Progenitor cell of endocrine pancreas (in vitro differentiated cells): ENCODE measurements at regions not wholly inside any gene's neighbourhood (a gene's known extent, or its start where the extent isn't known, plus 50 kb on each side); places are given as distances from the start of the nearest gene placed in this dataset.

Source experiments
- DNase-seq: peaks from one replicate; pipeline ENCODE4 v3.0.0; 2021; ENCODE audit warnings: low spot score; ENCODE audit not compliant: unreplicated experiment
- H3K27ac Mint-ChIP-seq: 2 replicates; pipeline ENCODE4 v1.8.0; 2021; ENCODE audit warnings: mild to moderate bottlenecking, moderate library complexity, mixed read lengths
- H3K27me3 Mint-ChIP-seq: 2 replicates; pipeline ENCODE4 v1.8.0; 2021; ENCODE audit warnings: mixed read lengths
- H3K36me3 Mint-ChIP-seq: 2 replicates; pipeline ENCODE4 v1.8.0; 2022; ENCODE audit warnings: mixed read lengths; ENCODE audit not compliant: insufficient read depth
- H3K4me1 Mint-ChIP-seq: 2 replicates; pipeline ENCODE4 v1.8.0; 2021; ENCODE audit warnings: low read depth, mixed read lengths
- H3K4me3 Mint-ChIP-seq: 2 replicates; pipeline ENCODE4 v1.8.0; 2021; ENCODE audit warnings: low read depth, mild to moderate bottlenecking, moderate library complexity, mixed read lengths
- H3K9me3 Mint-ChIP-seq: 2 replicates; pipeline ENCODE4 v1.8.0; 2021; ENCODE audit warnings: low read depth, mixed read lengths
- CTCF ChIP-seq: fragments of 200-600 bp; sonication (generic); IDR thresholded peaks from one replicate; pipeline ENCODE4 v1.5.0; 2021; ENCODE audit warnings: antibody characterized with exemption, mild to moderate bottlenecking; ENCODE audit not compliant: unreplicated experiment

- no peak overlapping the region for H3K4me3 Mint-ChIP-seq
- DNase-seq: no peak
- no peak for TF ChIP-seq CTCF
- no peak overlapping the region for H3K27ac Mint-ChIP-seq
- H3K27me3 Mint-ChIP-seq: no peaks in the 10 kb centered on the region
- H3K36me3 Mint-ChIP-seq: no peaks in the 10 kb centered on the region
- peaks cover 2% of the 10 kb centered on the region for H3K4me1 Mint-ChIP-seq
- no peaks in the 10 kb centered on the region for H3K9me3 Mint-ChIP-seq
Measured at GRCh38 chr10:21308946-21309345, 216.5 kb downstream of the SKIDA1 start.

GRCh38 chr10:21308018-21308417 lies 217.5 kb downstream of the SKIDA1 start:
- Mint-ChIP-seq H3K36me3 (no peaks in the 10 kb centered on the region), H3K4me1 (no peaks in the 10 kb centered on the region), H3K4me3 (no peak overlapping the region), H3K27ac (no peak overlapping the region), H3K9me3 (no peaks in the 10 kb centered on the region), H3K27me3 (no peaks in the 10 kb centered on the region)
- DNase-seq: no peak
- no peak for TF ChIP-seq CTCF

GRCh38 chr10:21304608-21305007 lies 220.9 kb downstream of the SKIDA1 start:
- H3K9me3 Mint-ChIP-seq: no peaks in the 10 kb centered on the region
- DNase-seq: no peak
- no peaks in the 10 kb centered on the region for H3K36me3 Mint-ChIP-seq
- H3K4me3 Mint-ChIP-seq: no peak overlapping the region
- no peak for TF ChIP-seq CTCF
- no peaks in the 10 kb centered on the region for H3K27me3 Mint-ChIP-seq
- no peaks in the 10 kb centered on the region for H3K4me1 Mint-ChIP-seq
- no peak overlapping the region for H3K27ac Mint-ChIP-seq

- Mint-ChIP-seq H3K36me3 (no peaks in the 10 kb centered on the region), H3K27me3 (no peaks in the 10 kb centered on the region), H3K27ac (no peak overlapping the region), H3K4me1 (no peaks in the 10 kb centered on the region), H3K9me3 (no peaks in the 10 kb centered on the region), H3K4me3 (no peak overlapping the region)
- DNase-seq: no peak
- TF ChIP-seq CTCF: no peak
Measured at GRCh38 chr10:21304198-21304597, 221.3 kb downstream of the SKIDA1 start.

- H3K27ac Mint-ChIP-seq: no peak overlapping the region
- H3K9me3 Mint-ChIP-seq: no peaks in the 10 kb centered on the region
- H3K4me1 Mint-ChIP-seq: no peaks in the 10 kb centered on the region
- no peak for DNase-seq
- TF ChIP-seq CTCF: no peak
- H3K4me3 Mint-ChIP-seq: no peak overlapping the region
- H3K27me3 Mint-ChIP-seq: peaks cover under 1% of the 10 kb centered on the region
- no peaks in the 10 kb centered on the region for H3K36me3 Mint-ChIP-seq
Measured at GRCh38 chr10:21300551-21300950, 224.9 kb downstream of the SKIDA1 start.
